KMS-11 (cell line): ENCODE measurements at regions not wholly inside any gene's neighbourhood (a gene's known extent, or its start where the extent isn't known, plus 50 kb on each side); places are given as distances from the start of the nearest gene placed in this dataset.

Source experiments
- H2AFZ ChIP-seq: fragments of 200-600 bp; sonication (generic); 2 replicates; pipeline ENCODE4 v1.6.1; 2016; ENCODE audit warnings: antibody characterized with exemption, mixed run types, low read depth
- H3K27ac ChIP-seq: fragments of 200-600 bp; sonication (generic); 2 replicates; pipeline ENCODE4 v1.6.1; 2016; ENCODE audit warnings: mild to moderate bottlenecking, mixed run types
- H3K27me3 ChIP-seq: fragments of 200-600 bp; sonication (generic); 2 replicates; pipeline ENCODE4 v1.6.1; 2017; ENCODE audit warnings: mild to moderate bottlenecking, low read depth, mixed run types, moderate library complexity; ENCODE audit not compliant: insufficient read depth
- H3K36me3 ChIP-seq: fragments of 200-600 bp; sonication (generic); 2 replicates; pipeline ENCODE4 v1.6.1; 2017; ENCODE audit warnings: mild to moderate bottlenecking, mixed run types; ENCODE audit not compliant: insufficient read depth
- H3K4me1 ChIP-seq: fragments of 200-600 bp; sonication (generic); 2 replicates; pipeline ENCODE4 v1.6.1; 2016; ENCODE audit warnings: mild to moderate bottlenecking, low read depth, mixed run types; ENCODE audit not compliant: poor library complexity, severe bottlenecking
- H3K4me2 ChIP-seq: fragments of 200-600 bp; sonication (generic); 2 replicates; pipeline ENCODE4 v1.7.0; 2016; ENCODE audit warnings: mild to moderate bottlenecking, mixed run types
- H3K4me3 ChIP-seq: fragments of 200-600 bp; sonication (generic); IDR thresholded peaks from 2 replicates; pipeline ENCODE4 v1.6.1; 2017; ENCODE audit warnings: low read depth, low read length, mixed read lengths; ENCODE audit not compliant: insufficient read depth
- H3K79me2 ChIP-seq: fragments of 200-600 bp; sonication (generic); 2 replicates; pipeline ENCODE4 v1.6.1; 2016; ENCODE audit warnings: low read depth, mixed run types; ENCODE audit not compliant: insufficient read depth
- H3K9ac ChIP-seq: fragments of 200-600 bp; sonication (generic); 2 replicates; pipeline ENCODE4 v1.6.1; 2016; ENCODE audit warnings: mild to moderate bottlenecking, mixed run types
- H4K20me1 ChIP-seq: fragments of 200-600 bp; sonication (generic); 2 replicates; pipeline ENCODE4 v1.6.1; 2016; ENCODE audit warnings: mild to moderate bottlenecking, mixed run types; ENCODE audit not compliant: insufficient read depth
- CTCF ChIP-seq: fragments of 200-600 bp; sonication (generic); conservative IDR thresholded peaks from 2 replicates; pipeline ENCODE4 v1.6.1; 2017; ENCODE audit warnings: low read depth, mild to moderate bottlenecking, antibody characterized with exemption, low read length, moderate library complexity, mixed read lengths

- Histone ChIP-seq H3K79me2 (no peaks in the 10 kb centered on the region), H4K20me1 (no peaks in the 10 kb centered on the region), H3K4me2 (no peak overlapping the region), H3K4me1 (no peaks in the 10 kb centered on the region), H3K36me3 (no peaks in the 10 kb centered on the region), H2AFZ (no peak overlapping the region), H3K27ac (no peak overlapping the region), H3K9ac (no peak overlapping the region), H3K27me3 (no peaks in the 10 kb centered on the region), H3K4me3 (no peak overlapping the region)
- TF ChIP-seq CTCF: no peak
These were observed 624.0 kb downstream of the USP25 start for GRCh38 chr21:16353764-16354163.

- no peak overlapping the region for H3K4me2 ChIP-seq
- TF ChIP-seq CTCF: no peak
- no peak overlapping the region for H3K27ac ChIP-seq
- H3K79me2 ChIP-seq: 0 out of 2 replicates have a peak, but pooled peaks cover 3% of the 10 kb centered on the region
- H3K36me3 ChIP-seq: no peaks in the 10 kb centered on the region
- H3K9ac ChIP-seq: no peak overlapping the region
- no peaks in the 10 kb centered on the region for H3K4me1 ChIP-seq
- no peak overlapping the region for H2AFZ ChIP-seq
- no peaks in the 10 kb centered on the region for H3K27me3 ChIP-seq
- H3K4me3 ChIP-seq: no peak overlapping the region
- H4K20me1 ChIP-seq: no peaks in the 10 kb centered on the region
These were observed 628.2 kb downstream of the USP25 start for GRCh38 chr21:16357994-16358393.

DNA sequence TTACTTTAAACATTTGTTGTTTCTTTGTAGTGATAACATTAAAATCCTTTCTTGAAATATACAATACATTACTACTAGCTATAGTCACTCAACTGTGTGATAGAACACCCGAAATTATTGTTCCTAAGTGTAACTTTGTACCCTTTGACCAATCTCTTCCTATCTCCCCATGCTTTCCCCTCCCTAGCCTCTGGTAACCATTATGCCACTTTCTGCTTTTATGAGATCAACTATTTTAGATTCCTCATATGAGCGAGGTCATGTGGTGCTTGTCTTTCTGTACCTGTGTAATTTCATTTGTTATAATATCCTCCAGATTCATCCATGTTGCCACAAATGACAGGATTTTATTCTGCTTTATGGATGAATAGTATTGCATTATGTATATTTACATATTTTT is 629.0 kb downstream of the USP25 start:
- Histone ChIP-seq H2AFZ (no peak overlapping the region), H3K79me2 (0 out of 2 replicates have a peak, but pooled peaks cover 3% of the 10 kb centered on the region), H4K20me1 (no peaks in the 10 kb centered on the region), H3K4me2 (no peak overlapping the region), H3K4me3 (no peak overlapping the region), H3K27ac (no peak overlapping the region), H3K4me1 (no peaks in the 10 kb centered on the region), H3K9ac (no peak overlapping the region), H3K27me3 (no peaks in the 10 kb centered on the region), H3K36me3 (no peaks in the 10 kb centered on the region)
- TF ChIP-seq CTCF: no peak

DNA sequence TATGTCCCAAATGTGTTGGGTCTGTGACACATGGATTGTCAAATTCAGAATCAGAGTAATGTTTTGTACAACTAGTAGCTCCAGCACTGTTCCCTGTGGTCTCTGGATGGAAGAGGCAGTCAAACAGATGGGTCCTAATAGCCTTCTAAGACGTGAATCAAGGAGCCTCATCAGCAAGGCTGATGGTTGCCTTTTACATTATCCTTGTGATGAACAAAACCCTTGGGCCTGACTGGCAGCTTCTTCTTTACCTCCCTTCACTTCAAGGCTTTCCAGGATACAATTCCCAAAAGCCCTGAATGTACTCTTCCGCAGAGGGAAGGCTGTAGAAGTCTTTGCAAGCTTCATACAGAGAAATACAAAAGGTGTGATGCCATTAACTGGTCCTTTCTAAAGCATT is 633.3 kb downstream of the USP25 start:
- Histone ChIP-seq H4K20me1 (no peaks in the 10 kb centered on the region), H3K79me2 (0 out of 2 replicates have a peak, but pooled peaks cover 3% of the 10 kb centered on the region), H3K4me3 (no peak overlapping the region), H3K4me1 (no peaks in the 10 kb centered on the region), H3K27me3 (no peaks in the 10 kb centered on the region), H3K9ac (no peak overlapping the region), H3K36me3 (no peaks in the 10 kb centered on the region), H3K4me2 (no peak overlapping the region), H2AFZ (no peak overlapping the region), H3K27ac (no peak overlapping the region)
- TF ChIP-seq CTCF: no peak
